AG20443 (cell line): ENCODE measurements at regions not wholly inside any gene's neighbourhood (a gene's known extent, or its start where the extent isn't known, plus 50 kb on each side); places are given as distances from the start of the nearest gene placed in this dataset.

Source experiments
- DNase-seq: peaks from one replicate; pipeline ENCODE4 v3.0.0; 2012; ENCODE audit warnings: low spot score, mixed read lengths

DNA sequence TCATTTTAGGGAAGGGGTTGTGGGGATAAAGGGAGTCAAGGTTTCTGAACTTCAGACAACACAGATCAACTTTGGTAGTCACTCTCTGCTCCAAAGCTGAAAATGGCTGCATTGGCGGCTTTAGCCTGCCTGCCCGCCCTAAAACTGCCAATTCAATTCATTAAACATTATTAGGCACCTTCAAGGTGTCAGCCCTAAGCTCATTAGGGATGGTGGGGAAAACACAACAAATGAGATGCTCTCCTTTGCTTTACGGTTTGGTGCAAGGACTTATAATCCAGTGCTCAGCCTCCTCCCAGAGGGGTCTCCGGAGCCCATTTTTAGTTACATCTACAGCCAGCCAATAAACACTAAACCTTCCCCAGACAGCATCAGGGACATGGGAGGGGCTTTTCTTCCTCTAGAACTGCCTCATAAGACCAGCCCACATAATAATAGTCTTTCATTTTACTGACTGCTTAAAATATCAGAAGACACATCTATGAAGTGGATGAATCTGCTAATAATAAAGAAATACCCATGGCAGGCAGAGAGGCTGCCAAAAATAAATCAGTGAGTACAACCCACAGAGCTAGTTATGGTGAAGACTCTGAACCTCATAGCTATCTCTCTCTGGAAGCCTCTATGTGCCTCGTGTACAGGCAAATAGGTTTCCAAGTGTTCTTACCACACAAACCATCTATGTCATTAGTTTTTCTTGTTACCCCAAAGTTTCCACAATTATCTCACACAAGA is 102.8 kb upstream of the NCAM1 start:
- DNase-seq: no peak

DNA sequence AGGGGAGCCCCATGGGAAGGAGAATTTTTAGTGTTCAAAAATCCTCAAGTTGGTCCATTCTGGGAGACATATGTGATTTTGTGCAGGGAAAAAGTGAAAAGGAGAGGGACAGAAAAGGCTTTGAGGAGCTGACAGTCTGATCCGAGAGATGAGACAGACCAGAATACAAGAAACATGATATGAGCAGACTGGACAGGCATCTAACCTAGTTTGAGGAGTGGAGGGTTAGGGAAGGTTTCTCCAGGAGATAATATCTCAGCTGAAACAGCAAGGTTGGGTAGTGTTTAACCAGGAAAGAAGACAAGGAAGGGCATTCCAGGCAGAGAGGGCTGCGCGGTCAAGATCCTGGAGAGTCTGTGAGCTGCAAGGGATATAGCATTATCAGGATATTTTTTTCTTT is 101.4 kb upstream of the NCAM1 start:
- DNase-seq: no peak

DNA sequence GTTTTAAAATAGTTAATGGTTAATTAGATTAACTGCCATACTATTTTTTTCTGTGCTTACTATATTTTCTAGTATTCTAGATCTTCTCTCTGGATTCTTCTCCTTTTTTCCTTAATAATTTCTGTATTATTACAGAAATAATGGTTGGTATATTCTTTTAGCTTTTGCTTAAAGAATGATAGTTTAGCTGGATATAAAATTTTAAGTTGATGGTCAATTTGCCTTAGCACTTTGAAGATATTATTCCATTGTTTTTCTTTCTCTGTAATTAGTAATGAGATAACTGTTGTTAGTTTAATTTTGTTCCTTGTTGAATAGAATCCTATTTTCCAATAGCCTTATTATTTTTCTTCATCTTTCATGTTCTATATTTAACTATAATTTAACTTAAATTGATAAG is 99.9 kb upstream of the NCAM1 start:
- DNase-seq: no peak

DNA sequence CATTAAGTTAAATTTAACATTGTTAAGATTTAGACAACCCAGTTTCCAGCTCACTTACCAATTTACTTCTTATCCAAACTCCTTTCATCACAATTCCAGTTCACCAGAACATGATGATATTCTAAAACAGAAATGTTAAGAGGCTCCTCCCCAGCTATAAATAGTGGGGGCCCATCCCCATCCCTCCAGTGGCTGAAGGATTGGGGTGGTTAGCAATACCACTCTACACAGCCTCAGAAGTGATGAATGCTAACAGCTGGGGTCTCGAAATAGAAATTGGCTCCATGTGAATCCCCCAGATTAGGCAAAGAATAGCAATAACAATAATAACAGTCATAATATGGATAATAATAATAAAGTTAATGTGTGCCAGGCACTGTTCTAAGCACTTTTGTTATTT is 97.9 kb upstream of the NCAM1 start:
- DNase-seq: no peak

DNA sequence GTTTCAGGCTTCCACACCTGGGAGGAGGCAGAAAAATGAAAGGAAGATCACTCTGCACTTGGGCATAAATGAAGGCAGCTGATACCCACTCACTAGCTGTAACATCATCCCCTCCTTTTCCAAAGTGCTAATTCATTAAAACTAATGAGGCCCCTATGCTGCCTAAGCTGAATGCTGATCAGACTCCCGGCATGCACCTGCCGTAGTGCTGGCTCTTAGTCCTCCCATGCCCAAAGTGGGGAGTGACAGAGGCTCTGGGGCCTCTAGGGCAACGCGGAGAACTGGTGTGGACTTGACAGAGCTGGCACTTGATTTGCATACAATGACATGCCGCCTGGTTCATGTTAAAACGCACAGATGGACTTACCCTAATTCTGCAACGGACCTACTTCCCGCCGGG is 96.5 kb upstream of the NCAM1 start:
- DNase-seq: no peak

DNA sequence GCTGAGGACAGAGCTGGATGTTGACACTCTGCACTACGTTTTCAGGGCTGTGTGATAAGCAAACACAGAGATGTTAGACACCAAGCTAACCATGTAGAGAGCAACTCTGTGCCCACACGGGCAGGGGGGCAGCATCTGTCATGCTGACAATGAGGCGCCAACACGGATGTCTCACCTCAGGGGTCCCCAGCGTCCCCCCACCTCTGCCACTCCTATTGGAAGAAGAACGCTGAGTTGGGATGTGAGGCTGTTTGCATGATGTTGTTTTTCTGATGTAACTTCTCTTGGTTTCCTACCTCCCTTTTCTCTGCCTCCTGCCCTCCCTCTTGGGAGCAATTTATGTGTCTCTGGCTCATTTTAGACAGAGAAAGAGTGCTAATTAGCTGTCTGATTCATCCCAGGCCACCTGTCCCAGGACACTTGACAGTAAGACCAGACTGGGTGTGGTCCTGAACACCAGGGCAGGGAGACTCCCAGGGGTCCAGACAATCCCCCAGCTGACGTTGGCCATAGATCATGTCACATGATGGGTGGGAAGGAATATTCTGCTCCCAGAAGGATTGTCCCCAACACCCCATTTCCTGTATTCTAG is 89.2 kb upstream of the NCAM1 start:
- no peak for DNase-seq

DNA sequence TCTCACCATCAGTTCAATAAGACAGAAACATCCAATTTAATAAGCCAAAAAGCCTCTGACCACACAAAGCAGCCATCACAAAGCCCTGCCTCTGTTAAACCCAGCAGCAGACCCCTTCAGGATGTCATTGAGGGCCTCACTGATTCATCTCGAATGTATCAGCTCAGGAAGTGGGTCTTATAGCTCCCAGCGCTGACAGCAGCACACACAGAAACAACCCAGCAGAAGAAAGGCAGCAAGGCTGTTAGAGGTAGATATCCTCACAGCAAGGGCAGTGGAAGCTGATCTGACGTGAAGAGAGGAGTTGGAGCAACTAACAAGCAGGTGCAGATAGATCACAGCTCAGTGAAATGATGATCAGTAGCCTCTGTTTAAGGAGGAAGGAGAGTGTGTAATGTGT is 86.2 kb upstream of the NCAM1 start:
- DNase-seq: no peak

DNA sequence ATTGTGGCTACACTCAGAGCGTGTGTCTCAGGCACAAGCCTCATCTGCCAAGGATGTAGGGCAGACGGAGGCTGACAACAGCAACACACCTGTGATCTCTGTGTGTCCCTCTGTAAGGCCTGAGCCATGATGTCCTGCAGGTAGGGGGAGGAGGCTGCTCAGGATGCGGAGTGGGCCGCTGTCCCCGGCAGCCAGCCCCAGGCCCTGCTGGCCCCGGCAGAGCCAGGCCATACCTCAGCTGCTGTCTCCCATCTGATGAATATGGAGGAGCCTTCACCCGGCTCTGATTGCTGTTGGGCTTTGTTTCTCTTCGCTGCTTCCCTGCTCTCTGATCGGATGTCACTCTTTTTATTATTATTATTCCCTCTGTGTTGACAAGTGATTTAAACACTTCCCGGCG is 83.6 kb upstream of the NCAM1 start:
- DNase-seq: no peak

DNA sequence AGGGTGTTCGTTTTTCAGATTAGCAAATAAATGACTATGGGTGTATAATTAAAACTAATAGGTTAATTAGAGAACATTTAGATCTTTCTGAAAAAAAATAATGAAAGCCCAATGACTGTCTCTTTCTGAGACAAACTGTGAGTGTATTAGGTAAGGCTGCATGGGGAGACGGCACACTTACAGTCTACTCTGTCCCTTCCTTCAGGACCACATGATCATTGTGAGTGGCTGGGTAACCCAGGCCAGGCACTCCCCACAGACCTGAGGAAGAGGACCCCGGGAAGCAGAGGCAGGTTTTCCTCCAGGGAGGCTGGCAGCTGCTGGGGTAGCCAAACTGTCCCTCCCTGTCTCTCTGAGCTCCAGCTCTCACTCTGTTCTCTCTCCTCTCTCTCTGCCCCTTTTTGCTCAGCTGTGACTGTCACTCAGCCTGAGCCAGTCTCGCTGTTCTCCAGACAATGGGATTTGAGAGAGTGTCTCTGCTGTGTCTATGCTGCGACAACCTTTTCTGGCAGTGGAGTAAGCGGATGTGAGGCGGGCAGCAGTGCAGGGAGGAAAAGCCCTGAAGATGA is 83.1 kb upstream of the NCAM1 start:
- DNase-seq: no peak

DNA sequence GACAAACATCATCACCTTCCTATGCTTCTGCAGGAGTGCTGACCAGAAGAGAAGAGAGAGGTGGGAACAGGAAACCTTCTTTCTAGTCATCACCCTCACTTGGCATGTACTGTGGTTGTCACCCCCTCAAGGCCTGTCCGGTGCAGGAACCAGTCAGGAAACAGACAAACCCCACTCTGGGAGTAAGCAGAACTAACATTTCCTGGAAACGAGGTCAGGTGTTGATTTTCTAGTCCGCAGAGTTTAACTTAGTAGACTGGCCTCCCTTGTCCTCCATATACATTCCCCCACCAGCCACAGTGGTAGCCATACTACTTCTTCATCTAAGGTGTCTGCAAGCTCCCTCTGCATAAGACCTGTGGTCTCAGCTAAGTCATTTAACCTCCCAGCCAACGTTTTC is 80.7 kb upstream of the NCAM1 start:
- no peak for DNase-seq

DNA sequence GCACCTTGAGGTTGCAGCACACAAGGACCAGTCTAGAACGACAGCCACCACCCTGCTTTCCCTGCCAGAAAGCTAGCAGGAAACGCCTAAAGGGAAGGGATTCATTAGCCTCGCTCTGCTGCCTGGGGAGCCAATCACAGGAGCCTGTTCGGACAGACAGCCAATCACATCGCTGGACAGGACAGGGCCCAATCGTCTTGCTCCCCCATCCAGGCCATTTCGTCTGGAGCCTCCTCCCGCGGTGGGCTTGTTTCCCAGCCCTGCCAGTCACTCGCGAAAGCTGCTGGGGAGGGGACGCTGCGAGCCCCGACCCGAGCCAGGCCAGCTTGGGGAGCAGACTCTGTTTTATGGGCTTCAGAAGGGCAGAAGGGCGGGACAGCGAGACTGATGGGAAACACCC is 79.8 kb upstream of the NCAM1 start:
- DNase-seq: peak; percentile 87

DNA sequence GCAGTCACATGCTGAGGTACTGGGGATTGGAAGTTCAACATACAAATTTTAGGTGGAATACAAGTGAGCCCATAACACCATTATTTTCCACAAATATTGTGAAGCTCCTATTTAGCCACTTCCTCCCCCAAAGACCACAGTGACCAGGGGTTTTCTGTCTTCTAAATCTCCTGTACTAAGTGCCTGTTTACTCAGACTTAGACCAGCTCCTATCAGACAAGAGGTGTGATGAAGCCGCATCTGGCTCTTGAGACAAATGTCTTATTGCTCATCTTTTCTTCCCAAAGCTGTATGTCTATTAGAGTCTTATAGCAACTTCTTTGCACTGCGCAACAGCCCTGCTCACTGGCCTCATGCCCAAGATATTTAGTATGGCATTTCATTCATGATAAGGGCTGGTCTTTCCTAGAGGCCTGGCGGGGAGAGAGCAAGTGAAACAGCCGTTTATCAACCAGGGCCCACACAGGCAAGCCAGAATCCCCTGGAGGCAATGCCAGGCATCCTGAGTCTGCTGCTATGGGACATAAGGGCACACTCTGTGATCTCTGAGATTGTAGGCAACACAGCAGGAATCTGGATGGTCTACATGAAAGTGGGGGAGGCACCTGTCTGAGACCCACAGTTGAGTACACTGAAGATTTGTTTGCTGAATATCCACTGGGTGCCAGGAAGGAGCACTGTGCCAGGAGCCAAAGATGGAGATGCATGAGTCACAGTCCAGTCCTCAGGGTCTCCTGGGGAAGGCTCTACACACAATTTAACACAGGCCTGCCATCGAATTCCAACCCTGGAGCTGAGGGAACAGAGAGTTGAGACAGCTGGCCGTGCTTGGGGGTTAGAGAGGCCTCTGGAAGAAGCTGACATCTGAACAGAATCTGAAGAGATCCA is 78.5 kb upstream of the NCAM1 start:
- DNase-seq: no peak

DNA sequence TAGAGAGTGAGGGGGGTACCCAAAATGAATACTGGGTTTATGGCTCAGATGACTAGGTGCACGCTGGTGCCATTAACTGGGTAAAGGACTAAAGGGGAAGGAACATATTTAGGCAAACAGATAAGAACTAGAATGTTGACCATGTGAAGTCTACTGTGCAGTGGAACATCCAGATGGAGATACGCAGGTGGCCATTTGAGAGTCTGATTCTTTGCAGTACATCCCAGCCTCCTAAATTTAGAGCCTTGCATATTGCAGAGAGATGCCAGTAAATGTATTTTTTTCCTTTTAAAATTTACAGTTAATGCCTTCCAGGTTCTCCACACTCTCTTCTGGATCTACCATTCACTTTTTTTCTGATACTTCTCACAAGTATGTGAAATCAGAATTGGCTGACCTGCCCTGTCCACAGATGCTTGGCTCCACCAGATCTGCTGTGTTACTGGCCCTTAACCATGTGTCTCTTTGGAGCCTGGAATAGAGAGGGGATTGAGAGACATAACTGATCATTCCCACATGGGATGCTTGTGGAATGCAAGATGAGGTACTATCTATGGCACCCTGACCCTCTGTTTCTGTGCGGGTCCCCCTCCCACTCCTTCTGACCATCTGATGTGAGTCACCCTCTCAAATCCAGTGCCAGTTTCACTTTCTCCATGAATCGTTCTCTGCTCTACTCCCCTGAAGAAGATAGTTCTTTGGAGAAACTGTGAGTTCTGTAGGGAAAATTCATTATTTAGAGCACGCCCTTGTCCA is 77.0 kb upstream of the NCAM1 start:
- peak; percentile 33 for DNase-seq

DNA sequence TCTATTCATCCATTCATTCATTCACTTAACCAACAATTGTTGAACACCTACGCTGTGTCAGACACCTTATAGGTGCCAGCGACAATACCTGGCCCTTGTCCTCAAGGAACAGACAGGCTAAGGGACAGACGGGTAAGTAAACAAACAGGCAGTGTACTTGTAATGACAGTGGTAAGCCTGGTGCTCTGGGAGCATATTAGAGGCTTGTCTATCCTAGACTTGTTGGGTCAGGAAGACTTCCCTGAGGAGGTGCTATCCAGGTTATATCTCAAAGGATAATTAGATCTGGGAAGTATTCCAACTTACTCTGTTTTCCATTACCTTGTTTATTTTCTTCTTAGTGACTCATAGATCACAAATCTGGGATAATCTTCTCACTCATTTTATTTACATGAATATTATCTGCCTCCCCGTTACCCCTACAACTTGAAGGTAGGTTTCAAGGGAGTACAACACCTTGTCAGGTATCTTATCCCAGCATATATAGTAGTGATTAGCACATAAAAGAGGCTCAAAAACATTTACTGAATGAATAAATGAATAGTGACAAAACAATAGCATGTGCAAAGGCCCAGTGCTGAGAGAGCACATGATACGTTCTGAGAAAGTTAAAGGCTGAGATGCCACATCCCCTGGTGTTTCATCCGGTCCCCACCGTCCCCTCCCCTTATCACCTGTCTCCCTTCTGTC is 75.3 kb upstream of the NCAM1 start:
- no peak for DNase-seq

DNA sequence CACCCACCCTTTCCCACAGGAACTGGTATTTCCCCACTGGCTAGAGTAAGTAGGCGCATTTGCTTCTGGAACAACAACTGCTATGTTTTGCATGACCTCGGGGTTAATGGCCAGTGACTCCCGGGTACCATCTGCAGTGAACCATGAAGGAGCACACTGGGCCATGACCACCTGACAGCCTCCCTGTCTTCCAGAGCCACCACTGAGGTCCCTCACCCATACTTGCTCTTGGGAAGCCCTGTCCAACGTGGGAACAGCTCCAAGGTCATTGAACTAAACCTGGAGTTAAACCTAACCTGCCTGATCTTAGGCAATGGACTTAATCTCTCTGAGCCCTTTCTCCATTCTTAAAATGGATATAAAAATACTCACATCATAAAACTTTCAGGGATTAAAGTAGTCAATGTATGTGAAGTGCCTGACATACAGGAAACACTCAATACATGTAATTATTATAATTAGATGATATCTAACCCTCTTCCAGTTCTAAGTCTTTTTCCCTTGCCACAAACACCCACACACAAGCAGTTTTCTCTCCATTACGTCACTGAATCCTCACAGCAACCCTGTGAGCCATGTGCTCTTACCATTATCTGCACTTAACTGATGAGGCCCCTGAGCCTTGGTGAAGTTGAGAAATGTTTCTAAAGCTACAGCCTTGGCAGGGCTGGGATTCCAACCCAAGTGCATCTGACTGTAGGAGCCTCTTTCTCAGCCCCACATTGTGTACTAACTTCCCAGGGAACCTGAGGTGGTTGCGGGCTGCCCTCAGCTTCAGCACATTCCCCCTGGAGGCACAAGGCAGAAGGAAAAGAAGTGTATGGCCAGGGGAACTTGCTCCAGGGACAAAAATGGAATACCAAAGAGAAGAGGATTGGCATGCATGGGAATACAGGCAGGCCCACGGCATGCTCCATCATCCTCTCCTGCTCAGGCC is 74.5 kb upstream of the NCAM1 start:
- no peak for DNase-seq

DNA sequence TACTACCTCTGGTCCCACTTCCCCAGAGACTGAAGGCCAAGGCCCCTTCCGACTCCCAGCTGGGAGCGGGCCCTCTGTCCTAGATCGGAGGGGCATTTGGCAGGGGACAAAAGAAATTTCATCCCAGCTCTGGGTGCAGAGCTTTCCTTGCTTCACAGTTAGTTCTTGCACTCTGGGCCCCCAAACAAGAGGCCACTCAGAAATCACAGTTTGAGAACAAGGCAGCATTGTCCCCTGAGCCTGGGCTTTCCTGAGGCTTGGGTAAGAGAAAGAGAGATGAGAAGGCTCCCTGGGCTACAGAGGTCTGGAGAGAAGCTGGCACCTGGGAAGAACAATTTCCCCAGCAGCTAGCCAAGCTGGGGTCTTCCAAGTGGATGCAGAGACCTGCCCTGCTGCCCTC is 71.8 kb upstream of the NCAM1 start:
- no peak for DNase-seq

DNA sequence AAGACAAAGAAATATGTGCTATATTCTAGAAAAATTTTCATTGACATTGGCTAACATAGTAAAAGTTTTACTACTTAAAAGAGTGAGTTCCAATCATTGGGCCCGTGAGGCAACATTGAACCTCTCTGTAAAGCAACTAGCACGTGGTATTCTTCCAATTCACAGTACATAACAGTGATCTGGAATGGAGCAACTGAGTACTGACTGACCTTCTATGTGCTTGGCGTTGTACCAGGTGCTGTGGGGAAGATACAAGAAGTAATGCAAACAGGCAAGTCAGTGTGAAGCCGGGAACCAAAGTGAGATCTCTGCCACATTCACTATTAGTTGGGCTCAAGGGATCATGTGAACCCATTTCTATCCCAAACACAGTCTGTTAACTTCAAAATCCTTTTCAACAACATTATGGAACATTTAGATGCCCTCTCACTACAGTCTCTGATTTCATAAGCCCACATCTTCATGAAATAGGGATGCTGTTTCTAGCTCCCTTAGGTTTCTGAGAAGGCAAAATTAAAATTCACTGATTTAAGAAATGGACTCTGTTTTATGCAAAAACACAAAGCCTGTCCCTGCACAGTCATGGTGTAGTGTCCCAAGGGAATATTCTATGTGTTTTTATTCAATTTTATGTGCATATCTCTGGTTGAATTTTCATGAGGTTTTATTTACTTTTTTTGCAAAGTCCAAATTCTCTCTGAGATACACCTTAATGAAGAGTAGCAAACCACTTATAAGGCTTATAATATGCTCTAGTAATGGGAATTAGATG is 61.8 kb upstream of the NCAM1 start:
- DNase-seq: no peak

DNA sequence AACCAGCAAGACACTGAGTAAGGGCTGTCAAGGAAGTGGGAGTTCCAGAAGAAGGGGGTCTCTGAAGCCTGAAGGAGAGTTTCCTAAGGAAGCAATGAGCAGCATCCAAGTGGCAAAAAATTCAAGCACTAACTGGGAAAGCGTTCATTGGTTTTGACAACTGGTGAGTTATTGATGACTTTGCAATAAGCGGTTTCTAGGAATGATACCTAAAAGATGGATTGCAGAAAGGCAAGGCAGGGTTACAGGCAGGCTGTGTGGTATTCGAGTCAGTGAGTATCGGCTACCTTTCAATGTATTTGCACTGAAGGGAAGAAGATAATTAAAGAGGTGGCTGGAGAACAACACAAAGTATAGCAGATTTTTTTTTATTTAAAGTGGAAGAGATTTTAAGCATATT is 59.3 kb upstream of the NCAM1 start:
- no peak for DNase-seq

DNA sequence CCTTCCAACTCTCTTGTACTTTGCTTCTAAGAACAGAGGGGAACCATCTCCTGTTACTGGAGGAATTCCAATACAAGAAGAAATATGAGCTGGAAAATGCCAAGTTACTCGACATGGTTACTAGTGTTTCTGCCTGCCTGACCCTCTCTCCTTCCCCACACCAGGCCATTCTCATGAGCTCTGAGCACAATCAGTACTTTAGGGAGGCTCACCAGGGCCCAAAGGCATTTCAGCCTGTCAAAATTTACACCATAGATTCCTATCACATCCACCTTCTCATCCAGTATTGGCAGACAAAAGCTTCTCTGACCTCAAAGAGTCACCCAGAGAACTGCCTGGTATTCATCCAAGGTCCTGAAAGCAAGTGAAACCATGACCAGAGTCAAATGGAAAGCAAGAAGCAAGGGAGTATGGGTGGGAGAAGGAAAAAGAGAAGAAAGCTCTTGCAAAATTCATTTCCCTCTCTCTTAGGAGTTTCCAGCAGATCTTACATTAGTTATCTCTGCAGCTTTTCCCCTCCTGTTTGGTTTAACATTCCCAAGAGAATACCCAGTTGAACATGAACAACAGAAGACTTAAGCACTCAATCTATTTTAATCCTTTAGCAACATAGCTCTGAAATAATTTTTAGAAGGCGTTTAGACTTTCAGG is 58.7 kb upstream of the NCAM1 start:
- DNase-seq: no peak
